Activated CD4-positive, alpha-beta T cell treated with anti-CD3 and anti-CD28 coated beads, Interleukin-2, Interleukin-6, amounts not matched to agents 100 ng/mL and 50 ng/mL, durations not matched to agents 16 hours and 8 hours (primary cell): ENCODE measurements at regions not wholly inside any gene's neighbourhood (a gene's known extent, or its start where the extent isn't known, plus 50 kb on each side); places are given as distances from the start of the nearest gene placed in this dataset.

Source experiments
- DNase-seq: peaks from one replicate; pipeline ENCODE4 v3.0.0-alpha.2; 2020

DNA sequence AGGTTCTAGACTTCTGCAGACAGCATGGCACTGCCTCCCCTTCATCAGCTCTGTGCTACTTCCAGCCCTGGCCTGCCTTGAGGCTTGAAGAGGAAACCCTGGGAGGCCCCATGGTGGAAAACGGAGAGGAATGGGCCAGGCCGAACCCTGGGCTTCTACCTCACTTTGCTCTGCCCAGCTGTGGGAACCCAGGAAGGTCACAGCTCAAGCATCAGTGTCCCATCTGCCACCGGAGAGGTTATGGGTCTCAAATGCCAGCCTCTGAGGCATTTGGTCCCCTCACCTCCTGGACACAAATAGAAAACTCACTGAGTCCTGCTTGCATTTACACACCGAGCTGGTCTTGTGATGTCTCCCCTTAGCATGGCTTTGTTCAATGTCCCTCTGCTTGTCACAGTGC is 80.1 kb upstream of the ALDH1B1 start:
- no peak for DNase-seq

DNA sequence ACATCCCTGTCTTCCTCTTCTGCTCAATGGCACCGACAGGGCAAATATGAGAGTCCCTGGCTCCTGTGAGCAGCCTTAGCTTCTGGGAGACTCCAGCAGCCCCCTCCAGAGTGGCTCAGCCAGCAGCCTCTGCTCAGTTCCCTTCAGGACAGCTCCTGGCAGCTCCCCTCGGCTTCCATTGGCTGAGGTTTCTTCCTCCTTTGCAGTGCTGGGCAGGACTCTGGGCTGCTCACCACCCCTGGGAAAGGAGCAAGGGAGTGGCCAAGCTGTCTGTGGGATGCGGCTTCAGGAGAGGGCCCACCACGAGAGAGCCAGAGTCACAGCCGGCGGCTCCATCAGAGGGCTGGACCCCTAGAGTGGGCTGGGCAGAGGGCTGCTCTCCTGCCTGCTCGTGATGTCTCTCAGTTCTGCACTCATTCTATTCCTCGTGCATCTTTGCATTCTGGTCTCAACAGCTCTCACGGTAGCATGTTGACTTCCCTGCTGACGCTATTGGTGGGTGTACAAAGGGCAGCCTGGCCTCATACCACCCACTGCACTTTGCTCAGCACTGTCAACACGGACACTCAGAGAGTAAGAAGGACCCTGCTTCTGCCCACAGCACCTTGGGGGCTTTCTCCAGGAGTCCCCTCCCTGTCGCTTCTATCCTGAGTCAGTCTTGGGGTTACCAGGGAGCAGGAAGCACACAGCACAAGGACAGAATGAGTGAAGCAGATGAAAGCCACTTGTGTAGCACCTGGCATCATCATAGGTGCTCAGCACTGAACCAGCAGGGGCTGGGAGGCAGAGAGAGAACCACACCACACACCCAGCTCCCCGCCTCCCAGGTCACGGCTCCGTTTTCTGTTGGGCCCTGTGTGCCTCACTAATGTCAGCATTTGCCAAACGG is 80.9 kb upstream of the ALDH1B1 start:
- DNase-seq, result no peak

DNA sequence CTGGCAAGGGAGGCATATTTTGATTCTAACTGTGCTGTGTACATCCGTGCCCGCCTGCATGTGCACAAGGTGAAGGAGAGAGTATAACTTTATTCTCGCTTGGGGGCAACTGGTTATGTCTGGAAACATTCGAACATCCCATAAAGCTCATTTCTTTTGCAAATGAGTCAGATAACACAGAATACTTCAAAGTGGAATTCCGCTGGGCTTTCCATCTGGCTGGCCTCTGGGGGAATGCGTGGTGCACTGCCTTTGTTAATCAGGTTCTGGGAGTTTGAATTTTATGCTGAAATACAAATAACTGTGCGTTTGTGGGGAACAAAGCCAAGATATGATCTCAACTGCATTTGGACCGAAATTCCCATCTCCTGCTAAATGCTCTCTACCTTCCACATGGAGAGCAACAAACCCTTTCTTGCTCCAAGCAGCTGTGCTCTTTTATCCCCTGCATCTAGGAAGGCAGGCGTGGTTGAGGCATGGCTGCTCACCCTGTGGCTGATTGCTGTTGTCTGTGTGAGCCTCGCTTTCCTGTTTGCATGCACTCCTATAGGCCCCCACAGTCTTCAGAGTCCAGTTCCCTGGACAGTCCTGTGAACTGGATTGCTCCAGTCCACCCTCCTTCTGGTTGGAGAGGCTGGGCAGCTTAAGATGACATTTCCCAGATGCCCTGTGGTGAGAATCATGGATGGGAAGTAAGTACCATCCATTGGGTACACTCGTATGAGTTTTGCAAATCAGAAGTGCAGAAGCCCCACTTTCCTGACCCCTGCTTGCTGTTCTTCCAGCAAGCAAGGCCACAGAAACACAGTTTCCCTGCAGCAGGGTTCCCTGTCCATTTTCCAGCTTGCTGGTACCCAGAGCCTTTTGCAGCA is 82.9 kb upstream of the ALDH1B1 start:
- DNase-seq, result no peak

DNA sequence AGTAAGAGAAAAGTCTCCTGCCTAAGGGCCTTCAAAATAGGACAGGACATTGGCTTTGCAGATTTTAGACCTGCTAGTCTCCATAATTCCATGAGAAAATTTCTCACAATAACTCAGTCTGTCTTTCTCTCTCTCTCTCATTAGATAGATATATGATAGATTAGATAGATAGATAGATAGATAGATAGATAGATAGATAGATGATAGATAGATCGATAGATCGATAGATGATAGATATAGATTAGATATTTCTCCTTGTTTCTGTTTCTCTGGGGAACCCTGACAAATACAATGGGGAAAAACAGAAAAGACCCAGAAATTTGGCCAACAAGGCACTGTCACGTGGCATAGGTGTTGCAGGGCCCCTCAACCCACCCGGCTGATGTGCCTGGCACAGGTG is 84.4 kb upstream of the ALDH1B1 start:
- no peak for DNase-seq

DNA sequence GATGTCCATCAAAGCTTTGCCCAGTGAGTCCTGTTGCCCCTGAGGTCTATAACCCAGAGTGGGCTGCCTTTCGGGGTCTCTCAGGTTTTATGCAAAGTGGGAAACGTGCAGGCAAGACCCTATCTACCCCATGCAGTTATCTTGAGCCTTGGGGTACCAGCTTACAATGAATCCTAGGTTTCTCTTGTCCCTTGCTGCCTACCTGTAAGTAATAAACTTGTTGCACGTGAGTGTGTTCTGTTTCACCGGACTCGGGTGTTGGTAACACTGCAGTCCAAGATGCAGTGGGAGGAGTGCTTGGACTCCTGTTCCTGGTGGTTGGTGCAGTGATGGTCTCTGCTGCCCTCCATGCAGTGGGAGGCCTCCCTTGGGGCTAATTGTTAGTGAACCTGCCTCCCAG is 85.6 kb upstream of the ALDH1B1 start:
- DNase-seq, result no peak

DNA sequence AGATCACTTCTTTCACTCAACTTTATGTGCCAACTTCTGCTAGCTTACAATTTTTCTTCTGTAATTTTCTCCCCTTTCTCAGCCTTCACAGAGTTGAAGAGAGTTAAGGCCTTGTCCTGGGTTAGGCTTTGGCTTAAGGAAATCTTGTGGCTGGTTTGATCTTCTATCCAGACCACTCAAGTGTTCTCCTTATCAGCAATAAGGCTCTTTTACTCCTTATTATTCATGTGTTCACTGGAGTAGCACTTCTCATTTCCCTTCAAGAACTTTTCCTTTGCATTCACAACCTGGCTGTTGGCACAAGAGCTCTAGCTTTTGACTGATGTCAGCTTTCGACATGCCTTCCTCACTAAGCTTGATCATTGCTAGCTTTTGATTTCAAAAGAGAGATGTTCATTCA is 86.9 kb upstream of the ALDH1B1 start:
- no peak for DNase-seq

DNA sequence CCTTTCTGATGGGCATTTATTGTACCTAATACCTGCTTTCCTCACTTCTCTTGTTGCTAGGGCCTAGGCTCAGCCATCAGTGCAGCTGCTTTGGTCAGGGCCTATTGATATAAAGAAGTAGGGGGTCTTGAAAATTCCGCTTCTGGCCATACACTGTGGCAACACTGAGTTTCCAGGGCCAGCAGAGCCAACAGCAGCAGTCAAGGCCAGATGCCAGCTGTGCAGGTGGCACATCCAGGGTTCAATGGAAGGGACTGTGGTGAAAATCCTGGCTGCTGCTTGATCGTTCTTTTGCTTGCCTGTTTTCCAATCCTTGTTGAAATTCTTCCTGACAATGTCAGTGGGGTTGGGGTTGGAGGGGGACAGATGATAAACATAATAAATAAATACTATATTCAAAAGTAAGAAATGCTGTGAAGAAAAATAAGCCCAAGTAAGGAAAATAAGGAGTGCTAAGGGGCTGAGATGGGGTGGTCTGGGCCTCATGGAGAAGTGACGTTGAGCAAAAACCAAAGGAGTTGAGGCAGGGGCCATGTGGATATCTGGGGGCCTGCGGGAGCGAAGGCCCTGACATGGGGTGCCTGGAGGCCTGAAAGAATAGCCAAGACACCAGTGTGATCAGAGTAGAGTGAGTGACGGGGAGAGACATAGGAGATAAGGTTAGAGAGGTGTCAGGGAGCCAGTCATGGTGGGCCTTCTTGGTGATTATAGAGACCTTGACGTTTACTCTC is 91.0 kb upstream of the ALDH1B1 start:
- no peak for DNase-seq

DNA sequence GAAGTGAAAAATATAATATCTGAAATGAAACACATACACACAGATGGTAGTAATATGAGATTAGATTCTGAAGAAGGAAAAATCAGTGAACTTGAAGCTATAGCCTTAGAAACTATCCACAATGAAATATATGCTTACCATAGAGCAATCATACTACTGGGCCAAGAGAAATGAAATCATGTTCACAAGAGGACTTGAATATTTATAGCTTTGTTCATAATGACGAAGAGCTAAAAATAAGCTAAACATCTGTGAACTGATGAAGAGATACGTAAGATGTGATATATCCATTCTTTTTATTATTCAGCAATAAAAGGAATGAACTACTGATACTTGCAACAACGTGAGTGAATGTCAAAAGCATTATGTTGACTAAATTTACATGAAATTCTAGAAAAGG is 92.6 kb upstream of the ALDH1B1 start:
- DNase-seq, result no peak

DNA sequence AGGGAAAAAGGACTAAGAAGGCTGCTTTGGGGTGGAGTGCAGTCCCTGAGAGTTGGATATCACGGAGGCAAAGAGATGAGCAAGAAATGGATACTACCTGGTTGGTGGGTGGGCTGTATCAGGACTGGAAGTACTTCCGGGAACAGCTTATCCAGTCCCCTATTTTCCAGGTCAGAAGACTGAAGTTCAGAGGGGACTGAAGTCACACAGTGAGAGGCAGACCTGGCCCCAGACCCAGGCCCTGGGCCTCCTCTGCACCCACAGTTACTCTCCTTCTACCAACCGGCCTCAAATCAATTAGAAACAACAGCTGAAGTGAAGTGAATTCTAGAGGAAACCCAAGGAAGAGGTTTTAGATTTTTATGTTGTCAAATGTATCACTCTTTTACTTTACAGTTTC is 93.6 kb upstream of the ALDH1B1 start:
- DNase-seq, result no peak

DNA sequence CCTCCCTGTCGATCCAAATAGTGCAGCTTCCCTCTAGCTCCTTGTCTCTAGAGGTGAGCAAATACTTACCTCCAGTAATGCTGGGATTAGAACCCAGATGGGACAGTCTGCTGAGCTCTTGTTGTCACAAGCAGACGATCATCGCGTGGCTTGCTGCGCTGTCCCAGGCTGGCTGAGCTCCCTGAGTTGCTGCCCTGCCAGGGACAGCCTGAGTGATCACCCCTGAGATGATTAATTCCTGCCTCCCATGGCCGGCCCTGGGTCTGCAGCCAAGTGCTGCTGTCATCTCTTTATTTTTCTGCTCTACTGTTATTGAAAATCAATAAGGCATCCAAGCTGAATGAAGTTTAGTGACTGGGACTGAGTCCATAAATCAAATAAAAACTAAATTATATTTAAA is 94.0 kb upstream of the ALDH1B1 start:
- no peak for DNase-seq

DNA sequence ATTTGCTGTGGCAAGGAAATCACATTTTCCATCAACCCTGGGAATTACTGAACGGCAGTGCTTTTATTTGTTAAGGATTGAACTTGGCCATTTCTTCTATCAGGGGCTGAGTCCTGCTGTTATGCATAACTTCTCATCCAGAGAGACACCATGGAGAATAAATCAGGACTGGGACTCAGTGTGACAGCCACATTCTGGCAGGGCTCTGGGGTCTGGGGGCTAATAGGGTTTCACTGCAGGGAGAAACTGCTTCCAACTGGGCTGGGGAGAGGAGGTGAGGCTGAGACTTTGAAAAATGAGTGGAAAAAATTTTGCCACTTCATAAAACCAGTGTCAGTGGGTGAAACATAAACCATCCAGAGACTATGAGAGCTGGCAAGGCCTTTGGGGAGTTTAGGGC is 95.7 kb upstream of the ALDH1B1 start:
- DNase-seq, result no peak

DNA sequence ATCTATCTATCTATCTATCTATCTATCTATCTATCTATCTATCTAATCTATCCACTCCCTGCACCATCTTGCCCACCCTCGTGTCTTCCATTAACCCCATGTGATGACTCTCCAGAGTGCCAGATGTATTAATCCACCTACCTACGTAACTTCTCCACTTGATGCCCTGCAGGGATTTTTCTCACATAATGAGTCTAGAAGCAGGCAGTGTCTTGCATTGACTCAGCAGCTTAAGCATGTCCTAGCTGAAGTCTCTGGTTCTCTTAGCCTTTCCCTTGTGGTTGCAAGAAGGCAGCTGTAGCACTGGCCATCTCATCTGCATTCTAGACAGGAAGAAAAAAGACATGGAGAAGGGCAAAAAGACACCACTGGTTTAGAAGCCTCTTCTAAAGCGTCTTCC is 96.7 kb upstream of the ALDH1B1 start:
- no peak for DNase-seq

DNA sequence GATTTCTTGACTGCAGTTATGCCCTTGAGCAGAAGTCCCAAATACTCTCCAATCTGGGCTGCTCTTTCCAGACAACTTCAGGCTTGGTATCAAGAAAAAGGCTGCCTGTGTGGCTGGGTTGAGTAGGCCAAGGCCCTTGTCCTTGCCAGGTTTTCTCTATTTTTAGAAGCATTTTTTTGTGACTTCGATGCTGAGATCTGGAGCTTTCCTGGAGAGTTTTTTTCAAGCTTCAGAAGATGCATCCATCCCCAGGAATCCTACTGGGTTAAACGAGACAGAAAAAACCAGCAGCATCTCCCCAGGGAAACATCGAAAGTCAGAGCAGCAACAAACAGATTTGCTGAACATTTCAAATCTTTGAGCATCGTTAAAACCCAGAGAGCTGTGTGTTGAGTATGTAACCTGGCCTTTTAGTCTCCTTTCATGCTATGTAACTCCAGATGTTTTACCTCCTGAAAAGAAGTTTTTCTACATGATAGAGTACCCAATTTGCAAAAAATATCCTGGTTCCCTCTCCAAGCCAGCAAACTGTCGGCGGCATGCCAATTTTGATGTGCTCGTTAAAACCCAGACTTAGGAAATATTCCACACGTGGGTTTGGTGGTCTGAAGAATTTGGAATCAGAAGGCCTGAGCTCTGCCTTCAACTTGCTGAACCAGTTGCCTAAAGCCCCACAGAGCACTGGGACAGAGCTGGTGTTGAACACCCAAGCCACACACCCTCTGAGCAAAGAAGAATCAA is 98.1 kb upstream of the ALDH1B1 start:
- no peak for DNase-seq

DNA sequence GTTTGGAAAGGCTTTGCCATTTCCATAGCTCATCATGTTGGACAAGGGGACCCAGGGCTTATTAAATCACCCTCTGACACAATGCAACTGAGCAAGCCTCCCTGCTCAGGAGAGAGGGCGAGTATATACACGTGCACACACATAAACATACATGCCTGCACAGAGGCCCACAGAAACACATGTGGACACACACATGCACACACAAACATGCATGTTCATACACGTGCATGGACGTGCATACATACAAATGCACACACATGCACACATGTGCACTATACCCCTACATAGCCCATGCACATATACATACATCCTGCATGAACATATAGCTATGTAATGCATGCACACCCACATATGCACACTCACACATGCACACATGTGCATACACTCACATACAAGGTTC is 99.5 kb upstream of the ALDH1B1 start:
- DNase-seq, result no peak

DNA sequence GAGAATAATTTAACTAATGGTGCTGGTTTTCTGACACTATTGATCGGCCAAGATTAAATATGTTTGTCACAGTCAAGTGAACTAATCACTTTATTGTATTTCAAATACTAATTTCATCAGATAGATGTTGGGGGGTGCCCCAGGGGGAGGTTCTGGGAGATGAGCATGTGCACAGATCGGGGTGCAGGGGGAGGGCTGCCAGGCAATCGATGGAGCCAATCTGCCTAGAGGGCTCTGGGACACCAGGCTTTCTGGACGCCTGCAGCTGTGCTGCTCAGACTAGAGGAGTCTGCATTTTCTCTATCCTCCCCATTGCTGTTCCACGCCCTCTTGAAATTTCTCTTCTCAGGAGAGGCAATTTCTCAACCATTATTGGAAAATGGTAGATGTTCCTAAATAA is 100.0 kb upstream of the ALDH1B1 start:
- no peak for DNase-seq

DNA sequence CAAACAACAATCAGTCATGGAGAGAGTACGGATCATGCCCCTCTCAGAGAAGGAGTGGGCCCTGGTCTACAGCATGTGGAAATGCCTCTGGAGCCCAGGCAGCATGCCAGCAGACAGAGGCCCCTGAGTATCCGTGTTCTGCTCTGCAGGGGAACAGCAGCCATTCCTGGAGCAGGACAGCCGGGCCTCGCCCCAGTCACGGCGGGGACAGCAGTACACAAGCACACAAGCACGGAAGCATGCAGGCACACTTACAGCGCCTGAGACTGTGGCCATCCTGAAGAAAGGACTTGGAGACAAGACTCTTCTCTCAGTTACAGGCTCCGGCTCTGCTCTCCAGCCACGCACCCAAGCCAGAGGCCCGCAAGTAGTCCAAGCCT is 102.6 kb upstream of the ALDH1B1 start:
- DNase-seq, result no peak

DNA sequence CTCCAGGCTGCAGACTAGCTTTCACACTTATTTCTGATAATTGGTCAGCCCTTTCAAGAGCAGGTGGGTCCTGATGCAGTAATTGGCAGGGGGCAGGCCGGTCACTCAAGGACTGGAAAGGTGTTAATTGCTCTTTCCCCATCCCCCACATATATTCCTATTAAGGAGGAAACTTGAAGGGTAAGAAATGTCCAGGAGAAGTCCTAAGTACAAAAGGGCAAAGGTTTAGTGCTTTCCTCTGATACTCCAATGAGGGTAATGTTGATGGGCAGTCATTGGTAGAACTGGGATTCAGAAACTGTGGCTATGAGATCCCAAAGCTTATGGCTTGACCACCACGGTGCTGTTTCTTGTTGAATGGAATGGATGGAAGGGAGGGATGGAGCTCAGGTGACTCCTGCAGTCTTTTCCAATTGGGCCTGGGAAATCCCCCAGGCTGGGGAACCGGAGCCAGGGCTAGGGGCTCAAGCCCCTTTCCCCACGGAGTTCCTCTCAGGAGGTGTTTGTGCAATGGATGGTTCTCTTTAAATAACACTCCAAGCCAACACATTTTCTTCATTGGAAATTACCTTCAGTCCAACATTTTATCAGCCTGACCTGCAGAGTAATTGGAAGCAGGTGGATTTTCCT is 103.2 kb upstream of the ALDH1B1 start:
- DNase-seq, result no peak

DNA sequence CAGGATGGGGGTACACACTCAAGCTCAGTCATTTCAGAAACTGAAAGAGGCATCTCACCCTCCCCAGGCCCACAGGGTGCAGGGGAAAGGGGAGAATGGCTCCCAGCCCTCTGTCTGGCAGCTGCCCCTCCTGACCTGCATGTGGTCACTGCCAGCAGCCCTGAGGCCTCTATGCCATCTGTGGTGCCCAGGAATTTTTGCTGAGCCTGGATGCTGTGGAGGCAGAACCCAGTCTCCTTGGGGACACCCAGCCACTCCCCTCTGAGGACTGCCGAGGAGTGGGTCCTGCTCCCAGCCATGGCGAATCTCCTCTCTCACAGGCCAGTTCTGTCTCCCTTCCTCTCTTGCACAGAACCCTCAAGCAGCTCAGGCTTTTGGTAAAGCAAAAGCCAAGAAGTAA is 104.0 kb upstream of the ALDH1B1 start:
- DNase-seq, result no peak

DNA sequence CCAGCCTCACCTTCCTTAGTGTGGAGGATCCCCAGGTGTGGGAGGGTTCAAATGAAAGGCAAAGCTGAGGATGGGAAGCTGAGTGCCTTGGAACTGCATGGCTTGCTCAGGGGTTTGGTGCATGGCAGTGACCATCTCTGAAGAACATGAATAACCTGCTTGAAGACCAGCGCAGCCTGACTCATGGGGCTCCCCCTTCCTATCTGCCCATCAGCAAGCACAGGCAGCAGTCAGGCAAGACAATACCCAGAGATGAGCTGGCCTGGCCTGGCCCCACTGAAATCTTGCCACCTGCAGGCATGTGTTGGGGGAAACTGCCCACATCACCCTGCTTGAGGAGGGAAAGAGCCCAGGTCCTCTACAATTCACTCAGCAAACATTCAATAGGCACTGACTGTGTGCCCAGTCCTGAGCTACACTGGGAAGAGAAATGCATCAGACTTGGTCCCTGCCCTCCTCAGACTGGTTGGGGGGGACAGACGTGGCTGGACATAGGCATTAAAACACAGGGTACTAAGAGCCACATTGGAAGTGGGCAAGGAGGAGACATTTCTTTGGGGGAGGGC is 105.0 kb upstream of the ALDH1B1 start:
- no peak for DNase-seq

DNA sequence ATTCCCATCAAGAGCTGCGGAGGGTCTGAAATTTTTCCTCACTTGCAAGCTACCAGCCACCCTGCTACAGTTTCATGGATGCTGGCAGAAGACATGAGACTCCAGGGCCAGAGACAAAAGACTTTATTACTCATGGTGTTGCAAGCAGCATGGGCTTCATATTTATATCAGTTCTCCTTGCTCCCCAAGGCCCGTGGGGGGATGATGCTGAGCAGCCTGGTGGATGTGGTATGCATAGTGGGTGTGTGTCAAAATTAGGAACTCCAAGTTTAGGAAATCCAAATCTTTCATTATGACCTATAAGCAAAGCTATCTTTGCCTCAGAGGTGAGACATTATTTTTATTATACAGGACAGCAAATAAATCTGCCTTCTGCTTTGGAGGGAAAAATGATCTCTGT is 105.7 kb upstream of the ALDH1B1 start:
- DNase-seq, result no peak

DNA sequence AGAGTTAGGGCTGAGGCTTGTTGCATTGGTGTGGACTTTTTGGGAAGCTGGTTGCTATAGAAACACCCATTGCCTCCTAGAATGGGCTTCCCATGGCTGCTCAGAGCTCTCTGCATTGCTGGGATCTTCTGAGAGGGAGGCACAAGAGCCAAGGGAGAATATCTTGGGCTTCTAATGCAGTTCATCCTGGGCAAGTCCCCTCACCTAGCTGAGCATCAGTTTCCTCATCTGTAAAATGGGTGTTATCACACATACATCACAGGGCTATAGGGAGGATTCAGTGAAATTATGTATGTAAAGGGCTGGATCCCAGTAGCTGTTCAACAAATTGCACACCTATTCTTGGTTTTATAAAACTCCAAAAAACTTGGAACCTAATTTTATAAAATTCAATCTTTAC is 106.1 kb upstream of the ALDH1B1 start:
- no peak for DNase-seq

DNA sequence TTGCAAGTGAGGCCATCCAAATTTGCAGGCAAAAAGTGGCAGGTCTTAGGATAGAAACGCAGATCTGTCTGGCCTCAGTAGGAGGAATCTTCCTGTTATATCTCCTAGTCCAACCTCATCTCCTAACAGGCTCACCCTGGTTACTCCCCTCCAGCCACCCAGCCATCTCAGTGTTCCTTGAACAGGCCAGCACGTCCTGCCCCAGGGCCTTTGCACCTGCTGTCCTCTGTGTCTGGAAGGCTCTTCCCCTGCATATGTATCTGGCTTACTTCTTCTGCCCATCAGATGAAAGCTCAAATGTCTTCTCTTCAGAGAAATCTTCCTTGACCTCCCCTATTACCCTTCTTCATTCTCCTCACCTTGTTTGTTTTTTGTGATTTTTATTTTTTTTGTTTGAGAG is 107.3 kb upstream of the ALDH1B1 start:
- no peak for DNase-seq
